Cortex of kidney (tissue), 1 donor: ENCODE measurements at regions not wholly inside any gene's neighbourhood (a gene's known extent, or its start where the extent isn't known, plus 50 kb on each side); places are given as distances from the start of the nearest gene placed in this dataset.
"Not testable (repeated sequence)": the region's sequence is repeated elsewhere in the genome, so short reads cannot be mapped to it uniquely, and the experiment has no call there.

Experiments used
- DNase-seq: peaks from one replicate; lab custom pipeline; 2025; lab: John Stamatoyannopoulos, UW

DNA sequence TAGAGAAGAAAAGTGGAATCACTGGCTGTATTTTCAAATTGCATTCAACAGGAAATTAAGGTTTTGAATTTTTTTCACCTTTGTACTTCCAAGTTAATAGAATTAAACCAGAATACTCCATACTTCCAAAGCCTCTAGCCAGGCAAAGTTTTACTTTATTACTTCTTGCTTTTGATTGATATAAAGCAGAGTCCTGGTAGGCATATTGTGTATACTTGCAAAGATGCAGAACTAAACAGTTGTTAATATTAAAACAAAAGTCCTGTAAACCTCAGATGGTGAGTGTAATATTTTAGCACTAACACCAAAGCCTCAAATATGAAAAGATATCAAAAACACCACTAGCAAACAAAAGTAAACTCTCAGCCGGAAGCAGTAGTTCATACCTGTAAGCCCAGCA is 107.2 kb upstream of the C2CD4B start:
- DNase-seq, result no peak

DNA sequence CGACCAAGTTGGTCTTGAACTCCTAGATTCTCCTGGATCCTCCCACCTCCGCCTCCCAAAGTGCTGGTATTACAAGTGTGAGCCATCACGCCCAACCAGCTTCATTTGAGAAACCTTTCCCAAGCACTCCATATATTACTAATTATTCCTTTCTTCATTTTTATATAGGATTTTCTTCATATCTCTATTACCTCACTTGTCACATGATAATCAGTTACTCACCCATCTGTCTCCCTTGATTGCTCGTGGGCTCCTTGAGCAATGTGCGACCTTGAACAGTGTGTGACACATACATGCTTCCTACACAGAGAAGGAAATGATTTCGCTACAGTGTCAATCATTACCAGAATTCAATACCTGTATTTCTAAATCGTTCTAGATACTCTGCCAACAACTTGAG is 110.7 kb upstream of the C2CD4B start:
- no peak for DNase-seq

DNA sequence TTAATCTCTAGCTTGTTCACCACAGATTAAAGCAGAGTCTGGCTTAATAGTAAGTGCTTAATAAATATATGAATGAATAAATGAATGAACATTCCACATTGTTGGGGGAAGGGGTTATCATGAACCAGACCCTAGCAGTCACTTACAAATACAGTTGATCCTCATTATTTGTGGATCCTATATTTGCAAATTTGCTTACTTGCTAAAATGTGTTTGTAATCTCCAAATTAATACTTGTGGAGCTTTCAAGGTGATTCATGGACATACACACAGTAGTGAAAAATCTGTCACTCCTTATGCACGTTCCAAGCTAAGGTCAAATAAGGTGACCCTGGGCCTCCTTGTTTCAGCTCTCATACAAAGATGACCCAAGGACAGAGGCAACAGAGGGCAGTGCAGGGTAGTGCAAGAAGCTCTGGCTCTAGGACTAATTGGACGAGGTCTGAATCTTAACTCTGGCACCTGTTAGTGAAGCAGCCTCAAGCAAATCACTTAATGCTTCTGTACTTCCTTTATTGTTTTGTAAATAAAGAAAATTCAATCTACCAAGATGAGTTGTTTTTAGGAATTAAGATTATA is 112.8 kb upstream of the C2CD4B start:
- DNase-seq, result no peak

- DNase-seq, result no peak
Observed at GRCh38 chr15:62278534-62278933, 113.4 kb upstream of the C2CD4B start.

DNA sequence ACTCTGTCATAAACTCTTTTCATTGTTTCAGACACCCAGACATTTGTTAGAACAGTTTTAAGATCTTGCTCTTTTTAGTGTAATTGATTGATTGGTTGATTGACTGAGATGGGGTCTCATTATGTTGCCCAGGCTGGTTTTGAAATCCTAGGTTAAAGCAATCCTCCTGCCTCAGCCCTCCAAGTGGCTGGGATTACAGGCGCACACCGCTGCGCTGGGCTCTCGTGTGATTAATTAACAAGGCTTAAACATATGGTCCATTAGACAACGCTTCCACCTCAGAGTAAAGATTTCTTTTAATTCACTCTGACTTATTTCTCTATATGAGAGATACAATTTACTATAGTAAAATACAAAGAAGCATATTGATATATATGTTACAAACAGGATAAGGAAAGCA is 114.0 kb upstream of the C2CD4B start:
- no peak for DNase-seq

DNA sequence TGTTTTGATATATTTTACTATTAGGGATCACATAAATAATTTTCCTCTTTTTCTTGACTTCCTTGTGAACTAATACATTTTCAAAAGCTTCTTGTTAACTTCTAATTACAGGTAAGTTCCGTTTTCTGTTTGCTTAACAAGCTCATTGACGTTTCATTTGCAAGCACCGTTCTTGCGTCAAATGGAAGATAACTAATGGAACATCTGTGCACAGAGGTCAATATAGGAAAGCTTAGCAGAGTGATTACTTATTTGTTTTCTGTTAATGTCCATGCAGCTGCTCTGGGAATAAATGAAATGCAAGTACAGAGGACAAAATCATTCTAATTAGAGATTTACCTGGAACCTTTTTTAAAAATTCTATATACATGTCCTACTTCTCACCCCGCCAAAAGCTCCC is 115.5 kb upstream of the C2CD4B start:
- no peak for DNase-seq

- DNase-seq, result not testable (repeated sequence)
Observed at GRCh38 chr15:62281801-62282200, 116.7 kb upstream of the C2CD4B start.

DNA sequence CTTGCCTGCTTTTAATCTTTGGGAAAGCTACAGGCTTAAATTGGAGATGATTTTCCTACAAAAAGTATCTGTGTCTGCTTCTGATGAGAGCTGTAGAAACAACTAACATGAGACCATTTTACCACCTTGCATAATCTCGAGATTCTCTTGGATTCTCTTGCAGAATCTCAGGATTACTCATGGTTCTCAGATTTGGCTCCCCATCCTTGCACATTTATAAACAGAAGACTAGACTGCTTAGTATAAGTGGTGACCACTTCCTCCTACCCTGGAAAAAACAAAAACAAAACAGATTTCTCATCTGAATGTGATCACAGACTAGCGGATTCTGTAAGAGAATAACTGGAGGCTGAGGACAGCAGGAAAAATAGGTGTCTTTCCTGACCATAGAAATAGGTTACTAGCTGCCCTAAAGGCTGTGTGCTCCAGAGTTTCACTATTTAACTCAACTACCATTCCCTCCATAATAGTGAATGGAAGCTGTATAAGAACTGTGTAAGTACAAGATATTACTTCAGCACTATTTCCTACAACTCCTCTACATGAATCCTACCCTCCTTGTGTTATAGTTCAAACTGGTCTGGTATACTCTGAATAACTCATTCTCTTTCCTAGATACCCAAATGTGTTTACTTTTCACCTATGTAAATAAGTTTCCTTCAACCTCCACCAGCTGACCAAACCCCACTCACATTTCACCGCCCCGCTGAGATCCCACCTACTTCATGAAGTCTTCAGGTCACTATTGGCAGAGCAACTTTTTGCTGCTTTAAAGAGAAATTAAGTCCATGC is 122.2 kb upstream of the C2CD4B start:
- no peak for DNase-seq

DNA sequence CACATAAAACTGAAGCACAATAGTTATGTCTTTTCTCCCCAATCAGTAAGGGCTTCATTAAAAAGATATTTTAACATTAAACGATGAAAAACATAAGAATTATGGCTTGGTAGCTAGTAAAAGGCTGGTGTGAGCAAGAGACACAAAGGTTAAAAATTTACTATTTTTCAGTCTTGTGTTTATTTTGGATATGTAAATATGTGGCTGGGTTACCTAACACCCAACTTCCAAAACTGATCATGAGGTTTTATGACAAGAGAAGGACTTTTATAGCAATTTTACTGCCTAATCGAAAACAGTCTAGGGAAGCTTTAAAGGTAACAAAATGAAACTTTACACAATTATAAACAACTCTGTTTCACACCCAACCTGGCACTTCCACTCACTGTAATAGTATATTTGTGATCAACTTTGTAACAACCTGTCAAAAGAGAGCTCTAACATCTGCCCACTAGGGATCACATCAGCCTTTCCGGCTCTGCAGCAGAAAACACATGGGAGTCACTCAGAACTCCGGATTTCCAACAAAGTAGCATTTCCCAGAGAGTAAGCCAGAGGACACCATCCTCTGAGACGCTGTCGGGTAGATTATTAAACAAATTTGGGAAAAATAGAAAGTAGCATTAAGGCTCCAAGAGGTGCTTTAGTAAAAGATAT is 123.4 kb upstream of the C2CD4B start:
- DNase-seq, result no peak

GRCh38 chr15:62291262-62291661 is 126.2 kb upstream of the C2CD4B start:
- no peak for DNase-seq

- DNase-seq, result no peak
Observed at GRCh38 chr15:62296756-62297507, 131.8 kb upstream of the C2CD4B start.

DNA sequence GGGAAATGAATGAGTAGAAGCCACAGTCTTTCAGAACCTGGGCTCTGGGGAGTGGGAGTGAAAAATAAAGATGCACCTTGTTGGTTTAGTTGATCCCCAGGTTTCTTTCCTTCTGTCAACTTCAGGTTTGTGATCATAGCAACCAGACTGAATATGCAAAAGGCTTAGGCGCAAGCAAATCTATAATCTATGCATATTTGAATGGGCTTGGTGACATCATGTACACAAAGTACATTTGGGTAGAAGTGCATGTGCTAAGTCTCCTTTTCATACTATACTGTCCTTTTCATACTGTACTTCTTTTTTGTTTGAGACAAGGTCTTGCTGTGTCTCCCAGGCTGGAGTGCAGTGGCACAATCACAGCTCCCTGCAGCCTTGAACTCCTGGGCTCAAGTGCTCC is 132.4 kb upstream of the C2CD4B start:
- no peak for DNase-seq

DNA sequence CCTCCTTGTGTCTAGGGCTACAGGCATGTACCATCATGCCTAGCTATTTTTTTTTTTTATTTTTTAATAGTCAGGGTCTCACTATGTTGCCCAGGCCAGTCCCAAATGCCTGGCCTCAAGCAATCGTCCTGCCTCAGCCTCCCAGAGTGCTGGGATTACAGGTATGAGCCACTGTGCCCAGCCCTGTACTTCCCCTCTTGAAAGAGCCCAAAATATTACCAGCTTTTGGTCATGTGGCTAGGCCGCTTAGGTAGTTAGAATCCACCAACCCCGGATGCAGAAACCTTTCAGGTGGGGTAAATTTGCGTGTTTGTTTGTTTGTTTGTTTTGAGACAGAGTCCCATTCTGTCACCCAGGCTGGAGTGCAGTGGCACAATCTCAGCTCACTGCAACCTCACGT is 132.8 kb upstream of the C2CD4B start:
- no peak for DNase-seq

DNA sequence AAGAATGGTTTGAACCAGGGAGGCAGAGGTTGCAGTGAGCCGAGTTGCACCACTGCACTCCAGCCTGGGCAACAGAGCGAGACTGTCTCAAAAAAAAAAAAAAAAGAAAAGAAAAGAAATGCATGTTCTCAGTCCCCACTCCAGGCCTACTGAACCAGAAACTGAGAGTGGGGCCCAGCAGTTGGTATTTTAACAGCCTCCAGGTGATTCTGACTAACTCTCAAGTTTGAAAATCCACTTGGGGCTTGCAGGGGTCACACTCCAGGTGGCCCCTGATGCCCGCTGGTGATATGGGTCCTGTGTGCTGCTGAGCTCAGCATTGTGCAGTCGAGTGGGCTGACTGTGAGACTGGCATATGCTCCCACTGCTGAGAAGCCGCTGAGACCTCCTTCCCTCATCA is 133.7 kb upstream of the C2CD4B start:
- no peak for DNase-seq

- DNase-seq, result no peak
Observed at GRCh38 chr15:62299541-62299940, 134.5 kb upstream of the C2CD4B start.

- no peak for DNase-seq
Observed at GRCh38 chr15:62301993-62302675, 137.0 kb upstream of the C2CD4B start.

DNA sequence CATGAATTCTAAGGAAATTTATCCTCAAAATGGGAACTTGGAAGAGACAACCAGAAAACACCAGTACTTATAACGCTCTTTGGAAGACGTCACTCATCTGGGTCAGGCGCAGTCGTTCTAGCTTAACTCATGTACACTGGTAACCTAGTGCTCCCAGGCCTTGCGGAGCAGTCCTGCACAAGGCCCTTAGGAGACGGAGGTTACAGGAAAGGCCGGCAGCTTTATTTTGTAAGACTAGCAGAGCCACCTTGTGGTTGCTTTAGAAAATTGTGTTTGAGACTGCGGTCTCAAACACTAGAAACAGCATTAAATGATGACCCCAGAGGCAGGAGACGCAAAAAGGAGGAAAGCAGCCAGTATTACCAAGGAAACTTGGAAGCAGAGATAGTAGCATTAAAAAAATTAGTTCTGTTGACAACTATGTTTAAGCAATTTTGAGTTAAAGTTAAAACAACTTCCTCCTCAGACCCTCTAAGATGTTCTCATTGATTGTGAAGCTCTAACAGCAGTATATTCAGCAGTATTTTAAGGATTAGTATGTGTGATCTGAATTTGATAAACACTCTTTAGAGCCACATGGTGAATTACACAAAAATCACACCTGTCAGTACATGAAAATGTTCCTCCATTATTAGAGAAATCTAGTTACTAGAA is 141.9 kb upstream of the C2CD4B start:
- no peak for DNase-seq

- DNase-seq, result no peak
Observed at GRCh38 chr15:62307551-62307950, 142.5 kb upstream of the C2CD4B start.

DNA sequence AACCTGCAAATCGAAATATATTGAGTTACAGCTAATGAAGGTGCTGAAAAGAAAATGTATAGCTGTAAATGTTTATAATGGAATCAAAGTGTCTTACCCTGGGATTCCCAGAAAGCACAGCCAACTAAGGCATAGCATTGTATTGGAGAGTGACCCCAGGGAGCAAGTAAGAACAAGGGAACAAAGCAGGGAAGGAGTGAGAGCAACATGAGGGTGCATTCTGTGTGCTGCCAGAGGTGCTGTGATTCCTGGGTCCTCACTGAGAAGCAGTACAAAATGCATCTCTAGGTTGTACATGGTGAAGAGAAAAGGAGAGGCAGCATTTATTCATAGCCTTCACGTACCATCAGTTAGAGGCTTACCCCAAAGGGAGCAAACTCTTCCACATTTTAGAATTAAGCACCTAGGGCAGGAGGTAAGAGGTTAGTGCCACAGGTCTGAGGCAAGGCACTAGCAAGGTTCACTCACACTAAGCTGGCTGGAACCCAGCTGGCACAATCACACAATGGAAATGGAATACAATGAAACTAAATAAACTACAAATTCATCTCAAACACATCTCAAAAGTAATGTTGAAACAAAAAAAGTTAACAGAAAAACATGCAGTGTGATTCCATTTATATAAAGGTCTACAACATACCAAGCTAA is 151.5 kb upstream of the C2CD4B start:
- DNase-seq, result no peak

DNA sequence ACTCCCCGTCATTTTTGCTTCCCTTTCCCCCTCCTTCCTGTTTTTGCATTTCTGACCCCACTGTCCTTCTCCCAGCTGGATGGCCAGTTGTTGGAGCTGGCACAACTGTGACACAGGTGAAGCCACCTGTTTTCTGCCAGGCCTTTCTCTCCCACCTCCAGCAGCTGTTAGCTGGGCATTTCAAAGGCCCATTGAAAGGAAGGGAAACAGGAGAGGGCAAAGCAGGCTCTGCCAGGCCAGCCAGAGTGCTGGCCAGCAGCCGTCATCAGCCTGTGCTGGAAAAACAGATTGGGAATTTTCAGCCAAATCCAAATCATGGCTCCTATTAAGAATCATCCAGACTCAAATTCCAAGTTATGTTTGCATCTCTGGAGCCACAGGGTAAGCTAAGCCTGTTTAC is 155.2 kb upstream of the C2CD4B start:
- DNase-seq, result no peak

GRCh38 chr15:62323353-62323890 is 158.3 kb upstream of the C2CD4B start:
- DNase-seq, result no peak
